SK-N-SH (cell line): ENCODE measurements at regions not wholly inside any gene's neighbourhood (a gene's known extent, or its start where the extent isn't known, plus 50 kb on each side); places are given as distances from the start of the nearest gene placed in this dataset.

ENCODE experiments used
- CTCF ChIA-PET: fragments of 300-600, 350-600 bp; formaldehyde crosslinking; extraction: SDS; loops from one replicate; lab custom pipeline; 2021; lab: Yijun Ruan, JAX
- POLR2A ChIA-PET: fragments of 350-600 bp; sonication (Branson Sonifier 250); formaldehyde crosslinking; extraction: SDS; loops from one replicate; lab custom pipeline; 2020; ENCODE audit warnings: antibody characterized with exemption, inconsistent platforms; lab: Yijun Ruan, JAX
- DNase-seq: peaks from one replicate; pipeline ENCODE4 v3.0.0; 2012
- H2AFZ ChIP-seq: fragments of 200-600 bp; sonication (generic); 2 replicates; pipeline ENCODE4 v1.8.1; 2016; ENCODE audit warnings: antibody characterized with exemption, mild to moderate bottlenecking, low read depth
- H3F3A ChIP-seq: fragments of 200-600 bp; sonication (generic); replicated peaks from 2 replicates; pipeline ENCODE3; 2016; ENCODE audit warnings: antibody characterized with exemption, mild to moderate bottlenecking; ENCODE audit not compliant: insufficient read depth
- H3K27ac ChIP-seq, 2 experiments: fragments of 200-500 bp in 1 of 2; fragments of 200-600 bp in 1 of 2; sonication (Bioruptor generic) in 1 of 2; sonication (generic), shearing (Covaris generic) in 1 of 2; 2 replicates each; pipeline versions ENCODE4 v1.5.1 to v1.6.1; 2014 to 2016; ENCODE audit warnings: low read depth in 2 of 2, inconsistent platforms in 1 of 2, low read length in 1 of 2, mild to moderate bottlenecking in 1 of 2, mixed read lengths in 1 of 2
- H3K27me3 ChIP-seq: fragments of 200-600 bp; sonication (generic), shearing (Covaris generic); 2 replicates; pipeline ENCODE4 v1.6.1; 2016; ENCODE audit warnings: mixed run types; ENCODE audit not compliant: insufficient read depth
- H3K36me3 ChIP-seq, 2 experiments: fragments of 200-500 bp in 1 of 2; fragments of 200-600 bp in 1 of 2; sonication (Bioruptor generic) in 1 of 2; sonication (generic) in 1 of 2; replicated peaks in 1 of 2; 2 replicates each; pipeline versions ENCODE3 to v1.5.1; 2014 to 2016; ENCODE audit warnings: low read length in 1 of 2, mild to moderate bottlenecking in 1 of 2; ENCODE audit not compliant: insufficient read depth in 2 of 2, control insufficient read depth in 1 of 2
- H3K4me1 ChIP-seq, 2 experiments: fragments of 200-500 bp in 1 of 2; fragments of 200-600 bp in 1 of 2; sonication (Bioruptor generic) in 1 of 2; sonication (generic), shearing (Covaris generic) in 1 of 2; 2 replicates each; pipeline versions ENCODE4 v1.5.1 to v1.6.1; 2014 to 2016; ENCODE audit warnings: low read depth in 1 of 2, low read length in 1 of 2, mixed run types in 1 of 2; ENCODE audit not compliant: insufficient read depth in 2 of 2, control insufficient read depth in 1 of 2
- H3K4me2 ChIP-seq: fragments of 200-600 bp; sonication (generic), shearing (Covaris generic); 2 replicates; pipeline ENCODE4 v1.6.1; 2017; ENCODE audit warnings: mixed run types
- H3K4me3 ChIP-seq, 2 experiments: fragments of 200-500 bp in 1 of 2; fragments of 200-600 bp in 1 of 2; sonication (Bioruptor generic) in 1 of 2; sonication (generic), shearing (Covaris generic) in 1 of 2; 2 replicates each; pipeline versions ENCODE4 v1.5.1 to v1.8.1; 2014 to 2016; ENCODE audit warnings: low read depth in 2 of 2, inconsistent platforms in 1 of 2, low read length in 1 of 2, mild to moderate bottlenecking in 1 of 2, mixed read lengths in 1 of 2, moderate library complexity in 1 of 2
- H3K79me2 ChIP-seq: fragments of 200-600 bp; sonication (generic); 2 replicates; pipeline ENCODE4 v1.8.1; 2017; ENCODE audit warnings: mild to moderate bottlenecking; ENCODE audit not compliant: insufficient read depth
- H3K9ac ChIP-seq: fragments of 200-600 bp; sonication (generic); 2 replicates; pipeline ENCODE4 v1.6.1; 2017; ENCODE audit warnings: mixed run types
- H3K9me2 ChIP-seq: fragments of 200-600 bp; sonication (generic); 2 replicates; pipeline ENCODE4 v1.6.1; 2017; ENCODE audit warnings: mixed run types
- H3K9me3 ChIP-seq: fragments of 200-600 bp; sonication (generic); 2 replicates; pipeline ENCODE4 v1.6.1; 2017; ENCODE audit warnings: mixed run types, mild to moderate bottlenecking, moderate library complexity
- H4K20me1 ChIP-seq: fragments of 200-600 bp; sonication (generic); 2 replicates; pipeline ENCODE4 v1.6.1; 2017; ENCODE audit warnings: mild to moderate bottlenecking, mixed run types; ENCODE audit not compliant: insufficient read depth
- CTCF ChIP-seq: fragments of 200-600 bp; sonication (generic); IDR thresholded peaks from 2 replicates; pipeline ENCODE4 v1.6.1; 2017; ENCODE audit warnings: antibody characterized with exemption, mild to moderate bottlenecking, moderate library complexity
- EP300 ChIP-seq, 2 experiments: IDR thresholded peaks; 2 replicates each; pipeline versions ENCODE4 v1.4.0 to v1.6.1; 2012; ENCODE audit warnings: borderline replicate concordance in 1 of 2, low read depth in 1 of 2, low read length in 1 of 2
- EZH2phosphoT487 ChIP-seq: fragments of 200-600 bp; sonication (generic); IDR thresholded peaks from 2 replicates; pipeline ENCODE4 v1.6.1; 2017; ENCODE audit warnings: low read depth, mixed run types, mild to moderate bottlenecking, antibody characterized with exemption, moderate library complexity, borderline replicate concordance
- FOXJ3 ChIP-seq: sonication (generic); formaldehyde crosslinking; IDR thresholded peaks from 2 replicates; pipeline ENCODE4 v1.5.1; 2020; ENCODE audit warnings: mild to moderate bottlenecking, missing genetic modification reagents
- JUND ChIP-seq: IDR thresholded peaks from 2 replicates; pipeline ENCODE4 v1.4.0; 2012
- MEF2A ChIP-seq: IDR thresholded peaks from 2 replicates; pipeline ENCODE4 v1.4.0; 2012; ENCODE audit warnings: low read depth, borderline replicate concordance
- MXI1 ChIP-seq: IDR thresholded peaks from 2 replicates; pipeline ENCODE4 v1.6.1; 2012; ENCODE audit warnings: mild to moderate bottlenecking, low read depth, low read length, improper control_type of control experiment
- NFIC ChIP-seq: IDR thresholded peaks from 2 replicates; pipeline ENCODE4 v1.4.0; 2012; ENCODE audit warnings: borderline replicate concordance
- PBX3 ChIP-seq: IDR thresholded peaks from 2 replicates; pipeline ENCODE4; 2012
- RAD21 ChIP-seq: IDR thresholded peaks from 2 replicates; pipeline ENCODE4 v1.6.1; 2012; ENCODE audit warnings: mild to moderate bottlenecking, low read length
- SIN3A ChIP-seq: IDR thresholded peaks from 2 replicates; pipeline ENCODE4 v1.6.1; 2012; ENCODE audit warnings: low read depth, mild to moderate bottlenecking, low read length, moderate library complexity, borderline replicate concordance
- SMC3 ChIP-seq: IDR thresholded peaks from 2 replicates; pipeline ENCODE4 v1.6.1; 2012; ENCODE audit warnings: low read depth, low read length, improper control_type of control experiment
- TAF1 ChIP-seq: IDR thresholded peaks from 2 replicates; pipeline ENCODE4 v1.6.1; 2012; ENCODE audit warnings: low read depth, mild to moderate bottlenecking, low read length, moderate library complexity, borderline replicate concordance
- TCF12 ChIP-seq: IDR thresholded peaks from 2 replicates; pipeline ENCODE4 v1.4.0; 2012
- TEAD4 ChIP-seq: IDR thresholded peaks from 2 replicates; pipeline ENCODE4 v1.4.0; 2012; ENCODE audit warnings: mild to moderate bottlenecking, borderline replicate concordance; ENCODE audit not compliant: insufficient read depth
- USF1 ChIP-seq: IDR thresholded peaks from 2 replicates; pipeline ENCODE4 v1.4.0; 2012; ENCODE audit warnings: low read depth, borderline replicate concordance
- USF2 ChIP-seq: fragments of 150-350 bp; IDR thresholded peaks from 2 replicates; pipeline ENCODE4 v1.6.1; 2017; ENCODE audit warnings: antibody characterized with exemption, low read length, low read depth, borderline replicate concordance
- YY1 ChIP-seq: IDR thresholded peaks from 2 replicates; pipeline ENCODE4 v1.4.0; 2012; ENCODE audit warnings: low read depth, mild to moderate bottlenecking
- WGBS: methylation state at CpG from one replicate; pipeline ENCODE4 v1.1.6; 2017; ENCODE audit warnings: low lambda C conversion rate; 5-methylcytosine and 5-hydroxymethylcytosine counted together

- 90% methylated on average over 8 of the region's 8 CpGs for WGBS
- H3K9me2 ChIP-seq: no peaks in the 10 kb centered on the region
- no peak overlapping the region for H3K9ac ChIP-seq
- H3K27me3 ChIP-seq: no peaks in the 10 kb centered on the region
- H2AFZ ChIP-seq: no peak overlapping the region
- DNase-seq: no peak
- no peak overlapping the region for H3K4me3 ChIP-seq
- POLR2A ChIA-PET: no interaction called here
- CTCF ChIA-PET: interaction anchor here (0.9 to 11.5 kb wide), 16 partner anchors 10 to 732 kb away, joined by 3 to 408 read pairs (median 4); partner anchors contain the start of gene GLI2
- H3K27ac ChIP-seq: no peak overlapping the region
- no peaks in the 10 kb centered on the region for H4K20me1 ChIP-seq
- no peaks in the 10 kb centered on the region for H3K9me3 ChIP-seq
- peaks cover 11% of the 10 kb centered on the region for H3F3A ChIP-seq
- no peak overlapping the region for H3K4me2 ChIP-seq
- peaks cover 0 to 19% of the 10 kb centered on the region in 2 experiments; a peak in 1 of 4 replicates for H3K4me1 ChIP-seq
- H3K79me2 ChIP-seq: no peaks in the 10 kb centered on the region
- TF ChIP-seq EP300 (IDR thresholded peaks at IDR 0.05; ENCODE audit: borderline replicate concordance in 1 of 2, low read depth in 1 of 2, low read length in 1 of 2): no peak
- no peak for TF ChIP-seq JUND
- no peak for TF ChIP-seq SIN3A
- TF ChIP-seq RAD21: no peak
- TF ChIP-seq PBX3: no peak
- no peak for TF ChIP-seq FOXJ3 (CRISPR knock-in tag)
- no peak for TF ChIP-seq CTCF
- no peak for TF ChIP-seq USF1
- TF ChIP-seq NFIC: no peak
- no peak for TF ChIP-seq TCF12
- no peak for TF ChIP-seq USF2
- no peak for TF ChIP-seq MEF2A
- TF ChIP-seq EZH2phosphoT487: no peak
- TF ChIP-seq SMC3: no peak
- no peak for TF ChIP-seq YY1
- no peak for TF ChIP-seq MXI1
- no peak for TF ChIP-seq TAF1
- no peak for TF ChIP-seq TEAD4
- H3K36me3 ChIP-seq: no peaks in the 10 kb centered on the region
Measured at GRCh38 chr2:121076498-121076820, 208.5 kb downstream of the TFCP2L1 start.
